ENCODE measurements at regions not wholly inside any gene's neighbourhood (a gene's known extent, or its start where the extent isn't known, plus 50 kb on each side); places are given as distances from the start of the nearest gene placed in this dataset.

- no peak for TF ChIP-seq CTCF (IDR thresholded peaks at IDR 0.05; ENCODE audit: borderline replicate concordance, extremely low read depth, low read length, poor library complexity, severe bottlenecking)
- no peak for TF ChIP-seq EZH2 (IDR thresholded peaks at IDR 0.05; ENCODE audit: borderline replicate concordance, low read depth, low read length, severe bottlenecking)
These were observed 89.4 kb upstream of the ANKEF1 start for GRCh38 chr20:9945408-9945807.

Measured in DND-41 (cell line).